KBM-7 (cell line): ENCODE measurements at regions not wholly inside any gene's neighbourhood (a gene's known extent, or its start where the extent isn't known, plus 50 kb on each side); places are given as distances from the start of the nearest gene placed in this dataset.

ENCODE experiments used
- DNase-seq: peaks from one replicate; pipeline ENCODE4 v3.0.0-alpha.2; 2015
- in situ Hi-C: fragments of 300-500 bp; cut with MboI; formaldehyde crosslinking; loops from 2 replicates; pipeline ENCODE4 v1.14.3; 2020; ENCODE audit warnings: low sequenced_read_pairs, low pct_unique_long_range_greater_than_20kb, mixed read lengths

- no peak for DNase-seq
- in situ Hi-C loops, result no loop called here
These were observed 99.5 kb upstream of the ZBTB20 start for GRCh38 chr3:115246461-115247020.

- no peak for DNase-seq
- in situ Hi-C loops, result no loop called here
These were observed 101.2 kb upstream of the ZBTB20 start for GRCh38 chr3:115248274-115248673.

DNA sequence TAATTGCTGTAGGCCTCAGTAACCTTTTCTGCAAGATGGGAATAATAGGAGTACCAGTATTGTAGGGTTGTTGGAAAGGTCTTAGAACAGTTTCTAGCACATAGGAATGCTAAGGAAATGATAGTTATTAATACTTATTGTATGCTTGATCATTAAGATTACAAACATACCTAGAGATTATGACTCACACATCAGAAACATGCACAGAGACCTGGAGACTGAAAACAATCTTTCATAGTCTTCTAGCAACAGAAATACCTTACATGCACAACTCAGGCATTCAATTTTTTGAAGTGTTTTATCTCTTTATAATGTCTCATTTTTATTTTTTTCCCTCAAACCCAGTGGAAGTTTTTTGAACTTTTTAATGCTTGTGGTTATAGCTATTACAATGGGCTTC is 104.4 kb upstream of the ZBTB20 start:
- no peak for DNase-seq
- in situ Hi-C loops, result no loop called here

- in situ Hi-C loops, result no loop called here
- DNase-seq, result no peak
These were observed 105.6 kb upstream of the ZBTB20 start for GRCh38 chr3:115252679-115253078.

DNA sequence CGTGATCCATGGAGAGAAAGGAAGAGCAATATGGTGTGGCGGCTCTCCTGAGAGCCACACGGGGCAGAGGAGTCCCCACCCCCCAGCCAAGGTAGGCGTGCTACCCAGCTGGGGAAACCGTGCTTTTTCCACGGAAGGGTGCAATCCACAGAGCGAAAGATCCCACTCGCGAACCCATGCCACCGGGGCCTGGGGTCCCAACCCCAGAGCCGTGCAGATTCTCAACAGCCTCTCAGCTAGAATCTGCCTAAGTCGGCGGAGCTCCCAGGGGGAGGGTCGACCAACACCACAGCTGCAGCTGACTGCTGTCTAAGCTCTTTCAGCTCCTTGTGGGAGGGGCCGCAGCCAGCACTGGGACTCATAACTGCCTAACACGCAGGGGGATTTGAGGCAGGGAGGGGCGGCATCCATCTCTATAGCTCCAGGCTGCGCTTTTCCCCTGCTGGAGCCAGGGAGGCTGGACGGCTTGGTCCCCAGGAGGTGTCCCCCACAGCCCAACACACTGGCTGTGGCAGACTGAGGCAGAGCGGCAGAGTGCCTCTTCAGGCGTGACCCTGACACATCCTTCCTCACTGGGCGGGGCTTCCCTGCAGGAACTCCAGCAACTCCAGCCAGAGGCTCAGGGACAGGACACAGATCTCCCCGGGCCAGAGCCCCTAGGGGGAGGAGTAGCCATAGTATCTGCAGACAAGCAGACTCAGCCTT is 107.6 kb upstream of the ZBTB20 start:
- DNase-seq, result no peak

GRCh38 chr3:115255197-115255585 is 108.1 kb upstream of the ZBTB20 start:
- DNase-seq, result no peak
- in situ Hi-C loops, result no loop called here

More for the DNA sequence above, 107.6 kb upstream of the ZBTB20 start:
- in situ Hi-C loops, result no loop called here

DNA sequence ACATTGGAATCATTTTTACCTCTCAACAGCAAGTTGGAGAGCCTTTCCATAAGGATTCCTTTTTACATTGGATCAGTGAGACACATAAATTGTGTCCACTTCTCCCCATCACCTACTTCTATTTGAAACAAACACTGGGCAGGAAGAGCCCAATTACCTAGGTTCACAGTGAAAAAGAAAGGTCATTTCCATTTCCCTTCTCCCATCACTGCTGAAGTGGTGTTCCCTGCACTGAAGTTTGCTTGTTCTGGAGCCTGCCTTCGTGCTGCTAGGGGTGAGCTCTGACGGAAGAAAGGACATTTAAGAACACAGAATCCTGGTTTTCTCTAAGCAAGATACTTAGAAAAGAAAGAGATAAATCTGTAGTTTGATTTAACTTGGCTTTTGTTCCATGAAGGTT is 123.8 kb upstream of the ZBTB20 start:
- in situ Hi-C loops, result no loop called here
- DNase-seq, result no peak

DNA sequence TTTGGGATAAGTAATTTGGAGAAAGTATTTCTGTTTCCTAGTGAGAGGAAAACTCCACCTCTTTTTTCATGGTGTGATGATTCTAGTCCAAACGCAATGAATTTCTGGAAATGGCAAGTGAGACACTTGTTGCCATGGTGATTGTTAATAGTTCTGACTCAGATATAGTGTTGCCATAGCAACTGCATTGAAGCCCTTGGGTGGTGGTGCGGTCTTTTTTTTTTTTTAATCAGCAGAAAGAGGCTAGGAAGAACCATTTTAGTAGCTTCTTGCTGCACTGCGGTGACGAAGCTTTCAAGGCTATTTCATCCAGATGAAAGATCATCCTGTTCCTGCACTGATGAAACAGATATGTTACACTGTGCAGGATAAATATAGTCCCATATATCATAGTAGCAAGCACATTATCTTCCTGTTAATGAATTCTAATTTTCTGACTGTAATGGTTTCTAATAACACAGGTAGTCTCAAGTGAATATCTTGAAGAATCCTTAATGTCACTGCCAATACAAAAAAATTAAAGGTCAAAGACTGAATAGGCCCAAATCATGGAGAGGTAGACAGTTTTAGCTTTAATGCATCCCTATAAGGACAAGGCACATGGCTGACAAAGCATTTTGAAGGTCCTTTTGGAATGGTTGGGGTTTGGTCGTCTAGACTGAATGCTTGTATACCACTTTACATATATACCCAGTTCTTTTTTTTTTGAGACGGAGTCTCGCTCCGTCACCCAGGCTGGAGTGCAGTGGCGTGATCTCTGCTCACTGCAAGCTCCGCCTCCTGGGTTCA is 125.1 kb upstream of the ZBTB20 start:
- no peak for DNase-seq
- in situ Hi-C loops, result no loop called here

DNA sequence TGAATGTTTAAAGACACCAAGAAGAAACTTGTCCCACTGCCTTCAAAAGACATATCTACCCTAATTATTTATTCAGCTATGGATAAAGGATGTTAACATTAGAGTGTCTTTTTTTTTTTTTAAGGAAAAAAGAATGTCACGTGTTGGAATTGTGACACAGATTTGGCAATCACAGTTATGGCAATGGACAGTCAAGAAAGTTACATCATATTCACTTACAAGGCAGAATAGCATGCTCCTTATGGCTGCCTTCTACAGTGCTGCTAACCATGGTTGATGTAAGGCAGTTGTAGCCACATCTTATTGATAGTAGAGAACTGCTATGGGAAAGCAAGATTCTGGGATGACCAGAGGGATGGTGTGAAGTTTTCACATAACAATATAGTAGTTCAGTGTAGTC is 128.8 kb upstream of the ZBTB20 start:
- DNase-seq, result no peak
- in situ Hi-C loops, result no loop called here

DNA sequence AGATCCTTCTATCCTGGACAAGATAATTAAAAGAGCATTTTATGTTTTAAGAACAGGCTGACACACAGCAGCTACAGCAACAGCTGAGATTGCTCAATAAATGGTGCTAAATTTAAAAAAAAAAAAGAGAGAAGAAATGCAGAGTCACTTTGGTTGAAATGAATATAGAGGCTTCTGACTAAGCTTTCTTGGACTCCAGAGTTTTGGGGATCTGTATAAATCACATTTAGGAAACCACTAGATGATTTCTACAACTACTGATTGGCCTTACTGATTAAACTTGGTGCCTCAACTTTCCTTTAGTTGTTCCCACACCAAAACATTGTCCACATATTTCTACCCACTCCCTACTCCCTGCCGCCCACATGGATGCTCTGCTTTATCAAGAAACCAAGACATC is 132.9 kb upstream of the ZBTB20 start:
- DNase-seq, result no peak
- in situ Hi-C loops, result no loop called here

DNA sequence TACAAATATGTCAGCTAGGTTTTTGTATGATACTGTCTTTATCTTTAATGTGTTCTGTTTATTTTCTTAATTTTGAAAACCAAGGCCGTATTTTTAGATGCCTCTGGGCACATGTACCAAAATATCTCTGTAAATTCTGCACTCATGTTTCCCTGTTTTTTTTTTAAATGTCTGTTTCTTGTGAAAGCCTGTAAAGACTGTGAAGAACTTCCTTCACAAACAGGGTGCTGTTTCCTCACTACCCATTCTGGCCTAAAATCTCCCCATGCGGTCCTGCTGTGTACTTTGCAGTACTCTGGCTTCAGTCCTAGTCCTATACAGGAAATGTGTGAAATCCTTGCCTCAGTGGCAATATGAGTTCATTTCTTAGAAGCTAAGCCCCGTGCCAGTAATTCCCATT is 133.4 kb upstream of the ZBTB20 start:
- in situ Hi-C loops, result no loop called here
- DNase-seq, result no peak

- in situ Hi-C loops, result no loop called here
- DNase-seq, result no peak
These were observed 134.9 kb upstream of the ZBTB20 start for GRCh38 chr3:115281697-115282675.

DNA sequence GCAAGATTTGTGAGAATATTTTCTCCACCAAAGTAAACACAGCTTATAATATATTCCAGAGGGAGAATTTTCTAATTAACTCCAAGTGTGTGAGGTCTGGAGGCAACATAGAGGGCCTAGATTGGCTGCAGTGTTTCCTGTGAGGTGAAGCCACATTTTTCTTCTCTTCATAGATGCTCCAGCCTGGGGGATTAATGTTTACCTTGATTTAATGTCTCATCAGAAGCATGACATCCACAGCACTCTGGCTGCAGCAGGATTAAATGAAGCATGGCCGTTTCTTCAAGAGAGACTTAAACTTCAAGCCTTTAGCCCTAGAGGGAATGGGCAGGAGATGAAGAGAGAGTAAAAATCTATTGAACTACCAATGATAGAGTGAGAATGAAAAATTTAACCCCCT is 137.9 kb upstream of the ZBTB20 start:
- in situ Hi-C loops, result no loop called here
- no peak for DNase-seq

GRCh38 chr3:115286529-115287197 is 139.6 kb upstream of the ZBTB20 start:
- in situ Hi-C loops, result no loop called here
- no peak for DNase-seq

- in situ Hi-C loops, result no loop called here
- DNase-seq, result no peak
These were observed 140.1 kb upstream of the ZBTB20 start for GRCh38 chr3:115287198-115287597.

DNA sequence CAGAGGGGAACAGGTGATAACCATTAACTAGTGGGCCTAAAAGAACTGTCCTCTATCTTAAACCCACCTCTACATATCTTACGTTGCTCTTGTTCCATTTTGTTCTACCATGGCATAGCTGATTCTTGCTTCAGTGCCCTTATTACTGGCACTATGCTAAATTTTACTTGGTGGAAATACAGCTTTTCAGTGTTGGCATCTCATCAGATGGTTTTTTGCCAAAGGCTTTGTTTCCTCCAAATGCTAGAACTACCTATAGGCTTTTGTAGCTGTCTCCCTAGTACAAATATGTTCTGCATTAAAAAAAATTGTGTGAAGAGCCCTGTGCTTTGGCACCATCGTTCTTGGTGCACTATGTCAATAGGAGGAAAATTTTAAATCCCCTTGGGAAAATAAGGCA is 145.0 kb upstream of the ZBTB20 start:
- in situ Hi-C loops, result no loop called here

DNA sequence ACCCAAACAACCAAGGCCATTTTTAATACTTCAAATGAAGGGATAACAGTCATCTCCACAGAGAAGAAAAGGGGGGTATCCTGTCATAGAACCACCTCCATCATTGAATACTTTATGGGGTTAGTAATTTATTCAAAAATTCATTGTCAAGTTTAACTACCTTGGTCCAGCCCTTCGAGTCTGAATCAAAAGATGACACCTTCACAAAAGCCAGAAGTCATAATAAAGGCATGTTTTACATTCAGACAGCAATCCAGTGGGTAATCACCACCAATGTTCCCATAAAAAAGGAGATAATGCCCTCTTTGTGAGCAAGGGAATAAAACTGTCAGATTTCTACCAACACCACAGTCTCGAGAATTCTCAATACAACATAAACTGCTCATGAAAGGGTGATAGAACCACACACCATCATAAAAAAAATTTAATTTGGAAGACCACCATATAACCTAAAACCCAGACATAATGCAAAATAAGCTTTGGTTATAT is 145.6 kb upstream of the ZBTB20 start:
- in situ Hi-C loops, result no loop called here
- DNase-seq, result no peak

More for the DNA sequence above, 145.0 kb upstream of the ZBTB20 start:
- DNase-seq, result no peak

DNA sequence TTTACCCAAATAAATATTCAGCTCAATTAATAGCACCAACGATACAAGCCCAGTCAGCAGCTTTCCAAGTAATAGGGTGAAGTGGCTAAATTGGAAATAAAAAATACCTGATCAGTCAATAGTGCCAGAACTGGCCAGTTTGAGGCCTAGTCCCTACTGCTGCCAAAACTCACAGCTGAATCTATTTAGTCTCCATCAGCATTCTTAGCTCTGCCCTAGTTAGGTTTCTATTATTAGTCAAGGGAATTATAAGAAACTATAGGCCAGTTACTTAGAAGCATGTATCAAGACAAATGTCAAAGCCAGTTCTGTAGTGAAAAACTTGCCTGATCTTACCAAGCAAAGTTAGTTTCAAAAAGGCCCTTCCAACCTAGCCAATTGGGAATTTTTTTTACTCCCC is 146.2 kb upstream of the ZBTB20 start:
- DNase-seq, result no peak
- in situ Hi-C loops, result no loop called here

DNA sequence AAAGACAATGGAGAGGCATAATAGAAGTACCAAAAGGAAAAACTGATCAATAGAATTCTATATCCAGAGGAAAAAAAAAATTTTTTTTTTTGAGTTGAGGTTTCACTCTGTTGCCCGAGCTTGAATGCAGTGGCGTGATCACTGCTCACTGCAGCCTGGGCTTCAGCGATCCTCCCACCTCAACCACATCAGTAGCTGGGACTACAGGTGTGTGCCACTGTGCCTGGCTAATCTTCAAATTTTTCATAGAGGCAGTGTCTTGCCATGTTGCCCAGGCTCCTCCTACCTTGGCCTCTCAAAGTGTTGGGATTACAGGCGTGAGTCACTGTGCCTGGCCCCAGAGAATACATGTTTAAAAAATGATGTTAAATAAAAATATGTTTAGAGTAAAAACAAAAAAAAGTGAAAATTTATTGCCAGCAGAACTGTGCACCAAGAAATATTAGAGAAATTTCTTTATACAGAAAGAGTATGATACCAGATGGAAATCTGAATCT is 154.3 kb upstream of the ZBTB20 start:
- in situ Hi-C loops, result no loop called here
- DNase-seq, result no peak
